Forelimb muscle (tissue), 1 donor: ENCODE measurements at regions not wholly inside any gene's neighbourhood (a gene's known extent, or its start where the extent isn't known, plus 50 kb on each side); places are given as distances from the start of the nearest gene placed in this dataset.

Experiments
- DNase-seq: peaks from one replicate; pipeline ENCODE4 v3.0.0-alpha.2; 2013; ENCODE audit warnings: low read depth

- DNase-seq = no peak
These were observed 121.1 kb upstream of the XYLT1 start for GRCh38 chr16:17591655-17592405.

- no peak for DNase-seq
These were observed 120.2 kb upstream of the XYLT1 start for GRCh38 chr16:17590711-17591654.

- no peak for DNase-seq
These were observed 119.1 kb upstream of the XYLT1 start for GRCh38 chr16:17589898-17590297.

- DNase-seq = no peak
These were observed 114.8 kb upstream of the XYLT1 start for GRCh38 chr16:17585449-17586074.

DNA sequence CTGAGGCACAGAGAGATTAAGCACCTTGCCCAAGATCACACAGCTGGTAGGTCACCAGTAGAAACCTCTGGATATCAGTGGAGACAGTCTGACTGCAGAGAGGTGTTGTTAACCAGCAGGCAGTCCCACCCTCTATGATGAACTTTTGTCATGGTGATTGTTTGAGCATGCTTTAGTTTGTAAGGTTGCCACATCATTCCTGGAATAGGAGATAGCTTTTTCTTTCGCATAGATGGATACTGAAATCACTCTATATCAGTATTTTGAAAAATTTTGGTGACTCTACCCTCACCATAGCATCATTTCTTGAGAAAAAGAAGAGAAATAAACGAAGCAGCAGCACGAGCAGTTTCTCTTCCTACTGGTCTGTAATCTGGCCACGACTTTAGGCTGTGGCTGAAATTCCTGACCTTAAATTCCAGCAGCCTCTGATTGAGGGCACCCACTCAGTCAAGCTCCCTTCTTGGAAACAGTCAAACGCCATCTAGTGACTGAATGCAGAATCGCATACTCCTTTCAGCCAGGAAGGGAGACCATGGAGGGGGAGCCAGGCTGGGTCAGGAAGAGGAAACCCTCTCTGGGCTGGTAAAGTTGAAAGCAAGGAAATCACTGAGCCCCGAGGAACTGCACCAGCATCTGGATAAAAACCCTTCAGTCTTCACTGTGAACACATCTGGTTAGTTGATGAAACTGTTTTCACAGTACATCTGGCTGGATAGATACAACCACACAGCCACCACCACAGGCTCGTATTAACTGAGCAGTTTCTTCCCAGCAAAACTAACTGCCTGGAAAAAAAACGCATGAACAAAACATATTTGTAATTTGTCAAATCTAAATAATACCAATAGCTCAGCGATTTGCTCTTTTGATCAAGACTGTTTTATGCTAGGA, 108.5 kb upstream of the XYLT1 start:
- peak; percentile 54 for DNase-seq

DNA sequence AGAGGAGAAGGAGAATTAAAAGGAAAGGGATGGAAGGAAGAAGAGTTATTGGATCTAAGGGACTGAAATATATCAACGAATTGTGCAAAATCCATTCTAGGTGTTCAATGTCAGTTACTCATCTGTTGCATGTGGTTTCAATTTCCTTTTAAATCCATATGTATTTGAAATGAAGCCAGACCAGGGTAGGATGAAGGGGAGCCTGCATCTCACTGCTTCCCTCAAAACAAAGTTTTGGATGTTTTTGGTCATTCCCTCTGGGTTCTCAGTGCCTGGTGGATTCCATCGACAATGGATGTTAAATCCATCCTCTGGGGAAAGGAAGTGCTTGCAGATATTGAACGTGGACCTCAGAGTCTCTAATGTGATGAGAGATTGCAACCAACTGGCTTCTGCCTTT, 103.5 kb upstream of the XYLT1 start:
- no peak for DNase-seq

DNA sequence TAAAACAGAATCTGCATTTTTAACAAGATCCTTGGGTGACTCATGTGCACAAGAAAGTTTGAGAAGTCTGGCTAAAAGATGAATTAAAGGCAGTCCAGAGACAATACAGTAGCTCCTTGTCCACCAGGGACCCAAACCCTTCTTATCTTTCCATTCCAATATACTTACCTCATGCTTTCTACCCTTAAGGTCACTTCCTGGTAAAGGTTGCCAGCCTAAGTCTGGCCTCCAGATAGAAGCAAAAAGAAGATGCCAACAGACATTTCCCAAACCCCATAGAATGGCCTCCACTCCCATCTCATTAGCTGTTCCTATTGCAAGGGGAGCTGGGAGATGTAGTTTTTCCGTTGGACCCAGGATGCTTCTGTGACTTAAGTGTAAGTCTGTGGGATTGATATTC, 101.4 kb upstream of the XYLT1 start:
- DNase-seq = no peak

DNA sequence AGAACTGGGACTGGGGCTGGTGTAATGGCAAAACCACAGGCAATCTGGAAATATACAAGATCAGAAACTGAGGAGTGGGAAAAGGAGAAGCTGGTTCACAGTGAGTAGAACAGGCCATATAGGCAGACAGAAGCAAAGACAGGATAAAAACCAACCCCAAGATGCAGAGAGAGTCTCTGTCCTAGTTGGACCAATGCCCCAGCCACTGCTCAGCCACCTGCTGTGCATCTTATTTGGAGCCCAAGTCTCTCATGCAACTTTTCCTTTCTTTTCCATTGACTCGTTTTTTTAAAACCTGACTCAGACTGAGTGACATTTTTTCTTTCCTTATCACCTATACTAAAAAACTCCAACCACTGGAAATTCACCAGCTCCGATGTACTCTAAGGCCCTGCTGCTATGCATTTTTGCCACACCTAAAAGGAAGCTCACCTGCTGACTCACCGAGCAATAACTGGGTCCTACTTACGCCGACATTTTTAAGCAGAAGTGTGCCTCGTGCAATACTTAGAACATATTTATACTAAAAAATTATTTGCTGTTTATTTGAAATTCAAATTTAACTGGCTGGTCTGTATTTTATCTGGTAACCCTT, 100.8 kb upstream of the XYLT1 start:
- no peak for DNase-seq

DNA sequence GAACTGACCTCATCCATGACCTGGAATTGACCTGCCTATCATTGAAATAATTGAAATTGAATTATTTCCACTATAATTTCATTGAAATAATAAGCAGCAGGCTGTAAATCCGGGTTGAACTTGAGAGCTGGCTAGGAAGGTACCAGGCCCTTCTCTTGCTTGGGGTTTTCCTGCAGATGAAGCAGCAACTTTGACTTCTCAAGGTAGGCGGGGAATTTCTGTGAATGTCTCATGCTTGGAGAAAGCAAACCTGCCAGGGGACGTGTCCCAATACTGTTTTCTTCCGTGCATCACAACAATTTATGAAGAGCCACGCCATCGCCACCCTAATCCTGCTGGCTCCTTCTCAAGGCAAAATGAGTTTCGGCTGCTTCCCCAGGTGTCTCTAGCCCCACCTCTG, 97.5 kb upstream of the XYLT1 start:
- no peak for DNase-seq

DNA sequence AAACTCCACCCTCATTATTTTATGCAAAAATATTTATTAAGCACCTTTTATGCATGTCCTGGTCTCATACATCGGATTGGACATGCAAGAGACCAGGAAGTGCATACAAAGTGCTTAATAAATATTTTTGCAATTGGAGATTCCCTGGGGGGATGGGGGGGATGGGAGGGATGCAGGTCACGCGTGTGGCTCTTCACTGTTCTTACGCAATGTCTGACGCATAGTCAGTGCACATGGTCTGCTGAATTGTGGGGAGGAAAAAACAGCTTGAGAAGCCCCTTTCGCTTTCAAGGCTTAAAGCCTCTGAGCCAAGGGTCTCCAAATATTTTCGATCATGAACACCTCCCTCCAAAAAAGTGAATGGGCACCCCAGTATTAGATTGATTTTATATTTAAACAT, 96.7 kb upstream of the XYLT1 start:
- DNase-seq = no peak

- DNase-seq = no peak
These were observed 96.1 kb upstream of the XYLT1 start for GRCh38 chr16:17566656-17567450.

- no peak for DNase-seq
These were observed 95.3 kb upstream of the XYLT1 start for GRCh38 chr16:17566075-17566474.

GRCh38 chr16:17565605-17566004, 94.8 kb upstream of the XYLT1 start:
- no peak for DNase-seq

- no peak for DNase-seq
These were observed 94.1 kb upstream of the XYLT1 start for GRCh38 chr16:17564856-17565255.

GRCh38 chr16:17563323-17564091, 92.7 kb upstream of the XYLT1 start:
- DNase-seq = no peak

DNA sequence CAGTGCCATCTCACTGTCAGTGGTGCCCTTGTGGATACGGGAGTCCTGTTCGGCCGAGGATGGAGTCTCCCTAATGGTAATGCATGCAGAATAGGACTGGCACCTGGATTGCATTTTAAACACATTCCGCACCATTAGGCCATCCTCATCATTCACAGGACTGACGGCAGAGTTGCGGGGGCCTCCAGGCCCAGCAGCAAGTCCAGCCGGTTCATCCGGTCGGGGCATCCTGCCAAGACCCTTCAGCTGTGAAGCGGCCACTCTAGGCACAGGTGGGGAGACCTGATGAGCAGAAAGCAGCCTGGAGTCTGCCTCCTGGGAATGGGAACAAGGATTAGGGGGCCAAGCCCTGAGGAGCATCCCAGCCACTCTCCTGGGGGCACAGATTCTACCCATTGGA, 90.3 kb upstream of the XYLT1 start:
- no peak for DNase-seq

DNA sequence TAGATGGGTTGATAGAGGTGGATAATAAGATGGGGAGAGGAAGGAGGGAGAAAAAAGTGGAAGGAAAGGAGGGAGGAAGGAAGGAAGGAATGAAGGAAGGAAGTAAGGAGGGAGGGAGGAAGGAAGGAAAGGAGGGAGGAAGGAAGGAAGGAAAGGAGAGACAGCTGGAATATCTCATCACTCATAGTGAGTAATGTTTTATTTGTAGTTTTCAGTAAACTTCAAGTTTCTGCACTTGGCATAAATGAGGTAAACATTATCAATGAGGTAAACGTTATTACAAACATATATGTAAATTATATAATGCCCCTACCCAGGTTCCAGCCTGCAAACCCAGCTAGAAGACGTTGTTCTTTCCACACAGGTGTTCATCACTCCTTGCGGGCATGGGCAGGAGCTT, 89.8 kb upstream of the XYLT1 start:
- no peak for DNase-seq

- DNase-seq = no peak
These were observed 88.6 kb upstream of the XYLT1 start for GRCh38 chr16:17559394-17559793.

GRCh38 chr16:17557949-17558348, 87.2 kb upstream of the XYLT1 start:
- DNase-seq = no peak
